GM12875 (cell line): ENCODE measurements at regions not wholly inside any gene's neighbourhood (a gene's known extent, or its start where the extent isn't known, plus 50 kb on each side); places are given as distances from the start of the nearest gene placed in this dataset.

Experiments used
- H3K4me3 ChIP-seq: one replicate; pipeline ENCODE4 v1.5.1; 2011; ENCODE audit warnings: low read depth, low read length, control low read depth
- TF ChIP-seq, protein P1 (sequence below): IDR thresholded peaks from 2 replicates; pipeline ENCODE4 v1.5.1; 2011; ENCODE audit warnings: low read depth, mild to moderate bottlenecking, control low read depth, inconsistent platforms, low read length, moderate library complexity, borderline replicate concordance; ENCODE audit not compliant: insufficient read depth

DNA sequence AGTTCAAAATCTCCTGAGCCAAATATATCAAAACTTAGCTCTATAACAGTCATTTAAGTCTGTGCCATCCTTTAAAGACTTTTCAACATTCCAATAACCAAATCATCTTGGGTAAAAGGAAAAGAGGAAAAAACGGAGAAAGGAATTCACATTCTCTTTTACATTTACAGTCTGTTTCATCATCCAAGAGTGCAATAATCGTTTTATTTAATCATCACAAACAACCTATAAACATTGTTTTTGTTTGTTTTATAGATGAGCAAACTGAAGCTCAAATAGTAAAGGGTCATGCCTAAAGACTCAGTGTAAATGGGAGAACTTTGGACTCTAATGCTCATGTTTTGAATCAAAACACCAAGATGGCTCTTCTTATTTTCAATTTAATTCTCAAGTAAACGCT, 252.3 kb downstream of the TOX3 start:
- TF ChIP-seq, protein P1, sequence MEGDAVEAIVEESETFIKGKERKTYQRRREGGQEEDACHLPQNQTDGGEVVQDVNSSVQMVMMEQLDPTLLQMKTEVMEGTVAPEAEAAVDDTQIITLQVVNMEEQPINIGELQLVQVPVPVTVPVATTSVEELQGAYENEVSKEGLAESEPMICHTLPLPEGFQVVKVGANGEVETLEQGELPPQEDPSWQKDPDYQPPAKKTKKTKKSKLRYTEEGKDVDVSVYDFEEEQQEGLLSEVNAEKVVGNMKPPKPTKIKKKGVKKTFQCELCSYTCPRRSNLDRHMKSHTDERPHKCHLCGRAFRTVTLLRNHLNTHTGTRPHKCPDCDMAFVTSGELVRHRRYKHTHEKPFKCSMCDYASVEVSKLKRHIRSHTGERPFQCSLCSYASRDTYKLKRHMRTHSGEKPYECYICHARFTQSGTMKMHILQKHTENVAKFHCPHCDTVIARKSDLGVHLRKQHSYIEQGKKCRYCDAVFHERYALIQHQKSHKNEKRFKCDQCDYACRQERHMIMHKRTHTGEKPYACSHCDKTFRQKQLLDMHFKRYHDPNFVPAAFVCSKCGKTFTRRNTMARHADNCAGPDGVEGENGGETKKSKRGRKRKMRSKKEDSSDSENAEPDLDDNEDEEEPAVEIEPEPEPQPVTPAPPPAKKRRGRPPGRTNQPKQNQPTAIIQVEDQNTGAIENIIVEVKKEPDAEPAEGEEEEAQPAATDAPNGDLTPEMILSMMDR: no peak

DNA sequence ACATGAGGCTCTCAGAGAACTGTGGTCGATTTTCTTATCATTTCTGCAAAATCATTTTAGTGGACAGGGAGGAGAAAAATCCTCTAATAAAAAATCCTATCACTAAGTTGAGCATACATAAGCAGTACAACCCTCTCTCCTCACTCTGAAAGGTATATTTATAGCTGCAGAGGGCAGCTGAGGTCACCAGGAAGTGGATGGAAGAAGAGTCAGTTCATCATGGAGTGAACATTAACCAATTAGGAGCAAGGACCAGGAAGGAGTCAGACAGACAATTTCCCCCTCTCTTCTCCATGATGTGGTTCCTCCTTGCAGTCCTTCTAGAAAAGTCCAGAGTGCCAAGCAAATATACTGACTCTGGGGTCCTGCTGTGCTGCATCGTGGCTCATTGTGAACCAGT, 253.7 kb downstream of the TOX3 start:
- TF ChIP-seq, protein P1: no peak
- no peak overlapping the region for H3K4me3 ChIP-seq

More for the DNA sequence above, 252.3 kb downstream of the TOX3 start:
- no peak overlapping the region for H3K4me3 ChIP-seq

DNA sequence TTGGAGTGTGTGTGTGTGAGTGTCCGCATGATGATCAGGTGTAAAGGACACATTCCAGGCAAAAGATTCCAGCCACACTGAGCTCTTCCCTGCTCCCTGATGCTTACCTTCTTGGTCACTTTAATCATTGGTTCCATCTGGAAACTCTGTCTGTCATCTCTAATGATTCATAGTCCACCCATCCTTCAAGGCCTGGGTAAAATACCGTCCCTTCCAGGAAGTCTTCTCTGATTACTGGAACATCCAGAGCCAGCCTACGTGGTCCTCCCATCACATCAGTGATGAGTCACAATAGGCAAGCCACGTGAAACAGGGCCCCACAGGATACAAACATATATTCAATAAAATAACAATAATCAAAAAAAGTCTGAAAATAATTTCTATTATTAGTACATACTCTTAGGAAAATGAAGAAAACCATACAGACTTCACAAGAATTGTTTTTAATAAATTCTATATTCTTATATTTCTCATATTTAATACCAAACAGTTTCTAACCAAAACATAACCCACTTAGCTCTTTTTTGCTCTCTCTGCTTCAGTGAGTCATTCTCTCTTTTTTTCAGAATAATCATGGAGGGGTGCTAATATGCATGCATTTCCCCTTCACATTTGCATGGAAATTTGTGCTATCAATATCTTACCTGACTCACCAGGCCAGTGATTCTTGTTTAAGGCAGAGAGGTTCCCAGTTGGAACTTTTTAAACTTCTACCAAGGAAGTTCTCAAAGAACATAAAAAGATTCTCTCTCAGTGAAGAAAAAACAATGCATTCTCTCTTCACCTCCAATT, 263.2 kb downstream of the TOX3 start:
- no peak overlapping the region for H3K4me3 ChIP-seq
- TF ChIP-seq, protein P1: no peak

DNA sequence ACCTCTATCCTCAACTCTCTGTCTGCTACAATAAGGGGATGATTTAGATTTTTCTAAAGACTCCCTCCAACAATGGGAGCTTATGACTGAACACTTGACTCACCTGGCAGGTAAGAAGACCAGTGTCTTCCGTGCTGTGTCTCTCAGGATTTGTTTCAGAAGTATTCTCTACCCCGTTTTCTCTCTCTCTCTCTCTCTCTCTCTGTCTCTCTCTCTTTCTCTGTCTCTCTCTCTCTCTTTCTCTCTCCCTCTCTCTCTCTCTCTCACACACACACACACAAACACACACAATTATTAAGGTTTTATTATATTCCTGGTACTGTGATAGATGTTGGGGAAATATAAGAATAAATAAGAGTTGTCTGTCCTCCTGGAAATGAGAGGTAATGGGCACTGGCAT, 263.9 kb downstream of the TOX3 start:
- H3K4me3 ChIP-seq: no peak overlapping the region
- TF ChIP-seq, protein P1: no peak

DNA sequence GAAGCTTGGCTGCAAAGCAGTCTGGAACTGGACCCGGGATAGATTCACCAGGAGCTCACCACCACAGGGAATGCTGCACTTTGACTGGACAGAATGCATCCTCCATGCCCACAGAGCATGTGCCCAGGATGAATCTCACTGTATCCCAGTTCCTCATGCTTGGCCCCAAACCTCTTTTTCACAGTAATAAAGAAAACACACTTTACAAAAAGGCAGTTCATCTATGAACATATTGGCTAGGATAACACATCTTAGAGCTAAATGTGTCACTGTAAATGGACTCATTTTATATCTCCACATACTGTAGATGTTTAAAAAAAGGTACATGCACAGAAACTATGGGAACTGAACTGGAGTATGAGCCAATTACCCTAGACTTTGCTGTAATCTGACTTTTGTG, 266.9 kb downstream of the TOX3 start:
- TF ChIP-seq, protein P1: no peak
- no peak overlapping the region for H3K4me3 ChIP-seq

DNA sequence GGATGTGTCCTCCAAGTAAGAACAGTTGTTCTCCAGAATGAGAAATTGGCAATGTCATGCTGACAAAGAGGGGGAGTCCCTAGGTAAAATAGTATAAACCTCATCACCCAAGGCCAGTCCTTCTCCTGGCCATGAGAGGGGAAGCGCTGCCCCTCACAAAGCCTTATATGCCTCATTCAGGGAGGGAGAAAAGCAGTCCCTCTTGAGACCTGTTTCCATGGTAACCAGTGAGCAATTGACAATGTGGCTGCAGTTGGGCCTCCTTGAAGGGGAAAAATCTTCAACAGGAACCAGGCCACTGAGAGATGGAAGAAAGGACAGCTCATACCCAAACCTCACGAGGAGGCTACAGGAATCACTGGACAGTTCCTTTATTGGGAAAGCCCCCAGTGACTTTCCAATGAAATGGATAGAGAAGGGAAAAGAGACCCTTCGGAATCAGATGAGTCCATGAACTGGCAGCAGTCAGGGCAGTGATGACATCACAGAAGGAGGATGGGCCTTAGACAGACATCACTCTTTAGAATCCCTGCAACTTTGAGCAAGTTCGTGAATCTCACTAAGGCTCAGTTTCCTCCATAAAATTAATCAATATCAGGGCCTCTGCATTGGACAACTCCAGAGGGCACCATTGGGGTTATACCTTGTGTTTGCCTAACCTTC, 275.7 kb downstream of the TOX3 start:
- no peak overlapping the region for H3K4me3 ChIP-seq
- TF ChIP-seq, protein P1: no peak

DNA sequence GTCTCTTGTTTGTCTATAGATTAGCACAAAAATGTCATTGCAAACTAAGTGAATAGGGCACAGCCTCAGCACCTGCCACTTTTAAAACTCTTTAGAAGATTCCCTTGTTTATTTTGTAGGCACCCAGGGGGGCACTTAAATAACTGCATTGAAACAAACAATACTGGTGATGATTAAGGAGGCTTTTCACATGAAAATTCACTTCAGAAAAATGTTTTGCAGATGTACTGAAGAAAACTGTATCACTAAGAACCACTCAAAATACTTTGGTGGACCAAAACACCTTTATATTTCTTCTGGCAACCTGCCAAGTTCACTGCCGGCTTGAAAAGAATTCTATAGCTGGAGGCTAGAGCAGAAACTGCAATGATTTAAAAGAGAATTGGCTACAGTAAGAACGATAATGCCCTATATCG, 281.5 kb downstream of the TOX3 start:
- H3K4me3 ChIP-seq: no peak overlapping the region
- TF ChIP-seq, protein P1: no peak
